ENCODE measurements at regions not wholly inside any gene's neighbourhood (a gene's known extent, or its start where the extent isn't known, plus 50 kb on each side); places are given as distances from the start of the nearest gene placed in this dataset.
"Not testable (repeated sequence)": the region's sequence is repeated elsewhere in the genome, so short reads cannot be mapped to it uniquely, and the experiment has no call there.

GRCh38 chr10:93222211-93222754 lies 148.6 kb downstream of the CYP26A1 start:
- no peak for DNase-seq

GRCh38 chr10:93222876-93223275 lies 149.2 kb downstream of the CYP26A1 start:
- DNase-seq = no peak

GRCh38 chr10:93223336-93223735 lies 149.6 kb downstream of the CYP26A1 start:
- DNase-seq = no peak

DNA sequence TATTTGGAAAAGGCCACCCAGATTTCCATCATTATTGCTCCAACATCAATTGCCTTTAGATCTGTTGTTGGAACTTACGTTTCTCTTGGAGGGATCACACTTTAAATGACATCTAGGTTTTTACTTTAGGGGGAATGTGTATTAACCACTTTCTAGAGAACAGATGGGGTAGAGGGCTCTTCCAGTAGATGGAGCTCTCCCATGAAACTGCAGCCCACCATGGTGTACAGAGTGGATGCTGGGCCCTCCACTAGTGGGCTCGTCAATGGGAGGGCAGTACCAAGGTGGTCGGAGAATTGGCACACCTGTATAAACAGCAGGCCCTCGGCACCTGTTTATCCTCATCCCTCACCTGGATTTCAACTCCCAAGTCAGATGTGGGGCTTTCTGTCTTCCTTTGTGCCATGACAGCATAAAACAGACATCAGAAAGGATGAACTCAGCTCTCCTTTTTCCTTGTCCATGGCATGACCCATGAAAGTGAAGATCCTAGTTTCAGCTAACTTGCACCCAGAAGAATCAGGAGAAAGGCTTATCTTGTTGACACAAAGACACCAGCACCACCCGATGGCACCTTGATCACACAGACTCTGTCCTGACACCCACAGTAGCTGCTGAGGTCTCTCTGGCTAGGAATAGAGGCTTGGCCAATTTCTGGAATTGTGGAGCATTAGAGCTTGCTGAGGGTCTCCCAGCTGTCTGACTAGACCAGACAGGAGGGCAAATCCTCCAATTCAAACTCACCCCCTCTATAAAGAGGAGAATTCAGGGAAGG lies 150.5 kb downstream of the CYP26A1 start:
- no peak for DNase-seq

DNA sequence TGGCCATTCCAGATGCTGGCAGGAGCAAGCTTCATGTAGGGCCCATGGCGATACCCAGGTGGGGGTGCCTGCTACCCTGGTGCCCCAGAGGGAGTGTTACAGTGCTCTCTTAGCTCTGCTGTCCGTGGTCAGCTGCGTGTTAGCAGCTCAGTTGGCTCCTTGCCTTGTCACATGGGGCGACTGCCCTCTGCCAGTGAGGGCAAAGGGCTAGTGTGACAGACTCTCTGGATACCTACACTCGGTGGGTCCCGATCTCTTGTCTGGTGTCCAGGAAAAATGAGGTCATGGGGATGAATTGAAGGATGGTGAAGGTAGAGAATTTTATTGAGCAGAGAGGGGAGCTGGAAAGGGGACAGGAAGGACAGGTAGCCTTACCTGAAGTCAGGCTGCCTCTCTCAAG lies 152.2 kb downstream of the CYP26A1 start:
- no peak for DNase-seq

GRCh38 chr10:93226619-93227018 lies 152.9 kb downstream of the CYP26A1 start:
- no peak for DNase-seq

- not testable (repeated sequence) for DNase-seq
Measured at GRCh38 chr10:93230596-93230995, 156.9 kb downstream of the CYP26A1 start.

GRCh38 chr10:93232159-93232558 lies 158.5 kb downstream of the CYP26A1 start:
- not testable (repeated sequence) for DNase-seq

GRCh38 chr10:93234940-93235339 lies 161.2 kb downstream of the CYP26A1 start:
- not testable (repeated sequence) for DNase-seq

GRCh38 chr10:93235686-93236085 lies 162.0 kb downstream of the CYP26A1 start:
- no peak for DNase-seq

DNA sequence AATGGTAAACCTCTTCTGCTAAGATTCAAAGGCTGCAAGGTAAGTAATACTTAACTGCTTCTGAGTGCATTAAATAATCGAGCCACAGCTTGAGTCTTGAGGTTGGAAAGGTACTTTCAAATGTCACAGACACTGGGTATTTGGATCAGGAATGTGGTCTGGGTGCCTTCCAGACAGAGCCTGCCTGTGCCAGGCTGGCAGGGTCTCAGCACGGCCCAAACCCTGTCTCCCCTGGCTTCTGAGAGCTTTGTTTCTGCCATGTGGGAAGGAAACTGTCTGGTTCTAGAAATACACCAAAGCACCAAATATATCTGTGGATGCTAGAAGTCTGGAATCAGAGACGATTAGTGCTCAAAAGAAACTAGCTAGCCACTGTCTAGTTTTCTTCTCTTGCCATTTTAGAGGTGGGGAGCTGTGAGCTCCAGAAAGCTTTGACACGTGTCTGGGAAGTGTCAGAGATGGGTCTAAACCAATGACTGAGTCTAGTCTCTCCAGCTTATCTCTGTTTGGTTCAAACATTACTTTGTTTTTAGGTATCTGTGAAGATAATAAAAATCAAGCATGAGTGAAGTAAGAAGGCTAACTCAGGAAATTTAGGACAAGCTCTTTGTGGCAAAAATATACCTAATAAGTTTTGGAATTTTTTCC lies 162.8 kb downstream of the CYP26A1 start:
- DNase-seq = no peak

DNA sequence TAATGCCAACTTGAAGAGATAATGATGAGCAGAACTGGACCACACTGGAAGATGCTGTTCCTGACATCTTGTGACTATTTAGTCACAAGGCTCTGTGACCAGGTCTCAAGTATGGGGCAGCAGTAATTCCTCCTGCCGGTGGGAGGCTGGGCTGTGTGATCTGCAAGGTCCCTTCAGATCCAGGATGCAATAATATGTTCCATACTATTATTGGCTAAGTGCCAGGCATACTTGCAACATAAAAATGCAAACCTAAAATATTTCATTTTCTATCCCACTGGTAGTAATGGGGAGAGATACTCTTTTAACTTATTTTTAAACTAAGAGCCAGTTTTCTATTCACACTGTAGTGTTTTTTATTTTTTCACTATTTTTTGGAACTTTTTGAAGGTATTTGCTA lies 171.5 kb downstream of the CYP26A1 start:
- no peak for DNase-seq

GRCh38 chr10:93245779-93246178 lies 172.1 kb downstream of the CYP26A1 start:
- DNase-seq = no peak

GRCh38 chr10:93248583-93249227 lies 175.0 kb downstream of the CYP26A1 start:
- no peak for DNase-seq

- no peak for DNase-seq
Measured at GRCh38 chr10:93250010-93250409, 176.3 kb downstream of the CYP26A1 start.

DNA sequence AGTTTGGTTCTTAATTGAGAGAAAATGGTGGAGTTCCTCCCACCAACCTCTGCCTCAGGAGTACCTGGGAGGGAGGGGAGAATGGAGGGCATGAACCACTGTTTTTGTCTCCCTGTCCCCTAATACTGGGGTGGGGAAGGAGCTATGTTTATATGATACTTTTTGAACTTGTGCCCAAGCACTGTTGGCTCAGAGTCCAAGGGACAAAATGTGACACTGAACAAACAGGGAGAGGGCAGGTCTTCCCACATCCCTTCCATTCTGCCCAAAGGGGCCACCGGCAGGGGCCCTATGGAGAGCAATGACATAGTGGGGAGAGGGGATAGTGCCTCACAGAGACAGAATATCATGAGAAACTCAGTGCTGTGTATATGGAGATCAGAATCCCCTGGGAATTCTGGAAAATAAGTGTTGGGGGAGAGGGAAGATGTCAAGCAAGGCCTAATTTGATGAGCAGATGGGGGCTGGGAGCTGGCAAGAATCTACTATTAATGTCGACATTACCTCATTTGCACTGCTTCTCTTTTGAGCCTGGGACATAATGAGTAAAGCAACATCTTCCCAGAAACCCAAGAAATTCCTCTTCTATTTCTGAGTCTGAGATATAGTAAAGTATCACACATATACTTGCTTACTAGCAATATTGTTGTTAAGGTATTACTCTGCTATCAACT lies 180.6 kb downstream of the CYP26A1 start:
- DNase-seq = no peak

DNA sequence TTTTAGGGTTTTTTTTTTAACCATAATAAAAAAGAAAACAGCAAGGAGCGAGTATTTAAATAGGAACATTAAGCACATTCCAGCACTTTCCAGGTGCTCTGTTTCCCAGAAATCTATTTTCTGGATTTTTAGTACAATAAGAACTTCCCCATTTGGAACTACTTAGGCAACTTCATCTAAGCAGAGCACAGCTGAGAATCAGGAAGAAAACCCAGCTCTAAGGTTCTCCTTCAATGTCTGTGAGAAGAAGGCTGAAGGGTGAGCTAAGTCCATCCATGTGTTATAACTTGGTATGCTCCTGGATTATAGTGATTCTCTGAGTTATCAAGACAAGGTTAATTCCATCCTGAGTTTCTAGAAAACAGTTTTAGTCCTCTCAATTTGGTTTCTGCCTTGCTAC lies 181.9 kb downstream of the CYP26A1 start:
- DNase-seq = no peak

Measured in CD4-positive, alpha-beta T cell treated with Interferon gamma for 1 hour (primary cell).